ENCODE measurements at regions not wholly inside any gene's neighbourhood (a gene's known extent, or its start where the extent isn't known, plus 50 kb on each side); places are given as distances from the start of the nearest gene placed in this dataset.
"Not testable (repeated sequence)": the region's sequence is repeated elsewhere in the genome, so short reads cannot be mapped to it uniquely, and the experiment has no call there.

DNA sequence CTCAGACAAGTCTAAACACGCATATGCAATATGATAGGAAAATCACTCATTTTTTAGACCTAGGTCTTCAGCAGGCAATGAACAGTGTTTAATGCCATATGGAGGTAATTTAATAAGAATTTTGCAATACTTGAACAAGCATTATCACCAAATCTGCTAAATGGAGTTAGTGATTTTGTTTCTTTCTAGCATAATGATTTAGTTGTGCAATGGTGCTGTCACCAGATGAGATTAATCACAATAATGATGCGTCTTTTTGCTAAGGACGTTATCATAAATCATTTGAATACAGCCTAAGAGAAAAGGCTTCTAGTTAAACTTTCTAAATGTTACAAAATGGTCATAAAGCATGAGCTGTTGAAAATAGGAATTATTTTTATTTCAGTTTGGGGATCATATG, 170.0 kb upstream of the SLC16A7 start:
- no peak for ATAC-seq (ENCODE audit: low read depth)
- no peaks in the 10 kb centered on the region for H3K9me3 Mint-ChIP-seq (ENCODE audit: insufficient read depth)
- CTCF ChIA-PET: interaction anchor here (0.5 kb wide), 1 partner anchor 405 kb away, joined by 3 read pairs; no protein-coding TSS in a partner anchor
- no CpG with 5 or more reads among the region's 3 CpGs for WGBS (ENCODE audit: insufficient coverage)
- TF ChIP-seq, protein P1, sequence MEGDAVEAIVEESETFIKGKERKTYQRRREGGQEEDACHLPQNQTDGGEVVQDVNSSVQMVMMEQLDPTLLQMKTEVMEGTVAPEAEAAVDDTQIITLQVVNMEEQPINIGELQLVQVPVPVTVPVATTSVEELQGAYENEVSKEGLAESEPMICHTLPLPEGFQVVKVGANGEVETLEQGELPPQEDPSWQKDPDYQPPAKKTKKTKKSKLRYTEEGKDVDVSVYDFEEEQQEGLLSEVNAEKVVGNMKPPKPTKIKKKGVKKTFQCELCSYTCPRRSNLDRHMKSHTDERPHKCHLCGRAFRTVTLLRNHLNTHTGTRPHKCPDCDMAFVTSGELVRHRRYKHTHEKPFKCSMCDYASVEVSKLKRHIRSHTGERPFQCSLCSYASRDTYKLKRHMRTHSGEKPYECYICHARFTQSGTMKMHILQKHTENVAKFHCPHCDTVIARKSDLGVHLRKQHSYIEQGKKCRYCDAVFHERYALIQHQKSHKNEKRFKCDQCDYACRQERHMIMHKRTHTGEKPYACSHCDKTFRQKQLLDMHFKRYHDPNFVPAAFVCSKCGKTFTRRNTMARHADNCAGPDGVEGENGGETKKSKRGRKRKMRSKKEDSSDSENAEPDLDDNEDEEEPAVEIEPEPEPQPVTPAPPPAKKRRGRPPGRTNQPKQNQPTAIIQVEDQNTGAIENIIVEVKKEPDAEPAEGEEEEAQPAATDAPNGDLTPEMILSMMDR (IDR thresholded peaks at IDR 0.05): no peak
- no peak for TF ChIP-seq EZH2 (IDR thresholded peaks at IDR 0.05; ENCODE audit: borderline replicate concordance, insufficient read depth, low read depth, low read length, poor library complexity, severe bottlenecking)
- Histone ChIP-seq H3K79me2 (ENCODE audit: control insufficient read depth, insufficient read depth, low read length) (no peaks in the 10 kb centered on the region), H3K9me3 (ENCODE audit: control extremely low read depth in 1 of 3, control insufficient read depth in 2 of 3, insufficient read depth in 1 of 3, low read length in 2 of 3) (no peaks in the 10 kb centered on the region), H3K4me3 (ENCODE audit: control extremely low read depth in 1 of 5, extremely low read depth in 1 of 5, insufficient read depth in 1 of 5, low read depth in 2 of 5, low read length in 4 of 5) (no peak overlapping the region), H3K4me2 (replicated peaks; ENCODE audit: low read depth, low read length, poor library complexity, severe bottlenecking) (no peak overlapping the region), H3K9ac (ENCODE audit: low read length) (no peak overlapping the region), H2AFZ (ENCODE audit: insufficient read depth, low read depth, low read length, poor library complexity, severe bottlenecking) (no peak overlapping the region), H3K27me3 (replicated peaks in 1 of 4; ENCODE audit: control extremely low read depth in 1 of 4, control insufficient read depth in 3 of 4, insufficient read depth in 4 of 4, low read length in 3 of 4) (no peaks in the 10 kb centered on the region), H3K27ac (ENCODE audit: low read length in 2 of 2) (no peak overlapping the region), H4K20me1 (ENCODE audit: control insufficient read depth, insufficient read depth, low read length, poor library complexity, severe bottlenecking) (no peaks in the 10 kb centered on the region), H3K36me3 (replicated peaks in 1 of 2; ENCODE audit: control extremely low read depth in 1 of 2, control insufficient read depth in 1 of 2, extremely low read depth in 1 of 2, insufficient read depth in 2 of 2, low read length in 1 of 2) (no peaks in the 10 kb centered on the region), H3K4me1 (ENCODE audit: control insufficient read depth in 2 of 2, insufficient read depth in 2 of 2, low read length in 2 of 2) (no peaks in the 10 kb centered on the region)
- H3K27ac Mint-ChIP-seq: no peak overlapping the region
- no peak for DNase-seq
- POLR2A ChIA-PET: no interaction called here
- peaks cover 4% of the 10 kb centered on the region for H3K27me3 Mint-ChIP-seq
- H3K4me3 Mint-ChIP-seq: no peak overlapping the region
- no peaks in the 10 kb centered on the region for H3K4me1 Mint-ChIP-seq
- intact Hi-C loops (cut with micrococcal nuclease): no loop called here

DNA sequence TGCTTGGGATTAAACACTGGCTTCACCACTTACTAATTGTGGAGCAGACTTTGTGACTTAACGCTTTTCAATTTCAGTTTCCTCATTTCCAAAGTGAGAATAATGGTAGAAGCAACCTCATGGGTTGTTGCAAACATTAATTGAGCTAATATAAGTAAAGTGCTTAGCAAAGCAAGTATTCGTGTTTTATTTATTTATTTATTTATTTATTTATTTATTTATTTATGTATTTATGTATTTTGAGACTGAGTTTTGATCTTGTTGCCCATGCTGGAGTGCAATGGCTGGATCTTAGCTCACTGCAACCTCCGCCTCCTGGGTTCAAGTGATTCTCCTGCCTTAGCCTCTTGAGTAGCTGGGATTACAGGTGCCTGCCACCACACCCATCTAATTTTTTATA, 171.2 kb upstream of the SLC16A7 start:
- H3K27me3 ChIP-seq (replicated peaks in 1 of 4; ENCODE audit: control extremely low read depth in 1 of 4, control insufficient read depth in 3 of 4, insufficient read depth in 4 of 4, low read length in 3 of 4); H2AFZ ChIP-seq (ENCODE audit: insufficient read depth, low read depth, low read length, poor library complexity, severe bottlenecking); CTCF ChIA-PET; H3K4me1 ChIP-seq (ENCODE audit: control insufficient read depth in 2 of 2, insufficient read depth in 2 of 2, low read length in 2 of 2); H3K4me3 Mint-ChIP-seq; H3K27me3 Mint-ChIP-seq; H3K4me3 ChIP-seq (ENCODE audit: control extremely low read depth in 1 of 5, extremely low read depth in 1 of 5, insufficient read depth in 1 of 5, low read depth in 2 of 5, low read length in 4 of 5); H3K9me3 Mint-ChIP-seq (ENCODE audit: insufficient read depth); DNase-seq; H4K20me1 ChIP-seq (ENCODE audit: control insufficient read depth, insufficient read depth, low read length, poor library complexity, severe bottlenecking); ATAC-seq (ENCODE audit: low read depth); H3K36me3 ChIP-seq (replicated peaks in 1 of 2; ENCODE audit: control extremely low read depth in 1 of 2, control insufficient read depth in 1 of 2, extremely low read depth in 1 of 2, insufficient read depth in 2 of 2, low read length in 1 of 2); H3K27ac Mint-ChIP-seq; POLR2A ChIA-PET; H3K4me2 ChIP-seq (replicated peaks; ENCODE audit: low read depth, low read length, poor library complexity, severe bottlenecking); H3K4me1 Mint-ChIP-seq; H3K9ac ChIP-seq (ENCODE audit: low read length); H3K79me2 ChIP-seq (ENCODE audit: control insufficient read depth, insufficient read depth, low read length); H3K27ac ChIP-seq (ENCODE audit: low read length in 2 of 2); intact Hi-C loops (cut with micrococcal nuclease); H3K9me3 ChIP-seq (ENCODE audit: control extremely low read depth in 1 of 3, control insufficient read depth in 2 of 3, insufficient read depth in 1 of 3, low read length in 2 of 3): not testable (repeated sequence)
- WGBS (ENCODE audit: insufficient coverage): no CpG with 5 or more reads among the region's 3 CpGs

Measured in B cell (primary cell).